GM23338 (cell line): ENCODE measurements at regions not wholly inside any gene's neighbourhood (a gene's known extent, or its start where the extent isn't known, plus 50 kb on each side); places are given as distances from the start of the nearest gene placed in this dataset.

Source experiments
- CTCF ChIP-seq, 2 experiments: fragments of 200-600 bp in 1 of 2; sonication (generic) in 1 of 2; conservative IDR thresholded peaks; 2 replicates each; pipeline versions ENCODE4 v1.5.1 to v1.6.1; 2016 to 2017; ENCODE audit warnings: antibody characterized with exemption in 2 of 2, low read depth in 2 of 2, mild to moderate bottlenecking in 2 of 2, moderate library complexity in 1 of 2
- EZH2 ChIP-seq: fragments of 200-600 bp; sonication (generic); IDR thresholded peaks from one replicate; pipeline ENCODE4 v1.8.0; 2017; ENCODE audit warnings: antibody characterized with exemption, mild to moderate bottlenecking, low read depth; ENCODE audit not compliant: unreplicated experiment
- EZH2phosphoT487 ChIP-seq: fragments of 200-600 bp; sonication (generic); IDR thresholded peaks from one replicate; pipeline ENCODE4 v1.8.1; 2018; ENCODE audit warnings: antibody characterized with exemption; ENCODE audit not compliant: unreplicated experiment
- JUNB ChIP-seq: IDR thresholded peaks from one replicate; pipeline ENCODE4 v1.6.1; 2016; ENCODE audit warnings: antibody characterized with exemption; ENCODE audit not compliant: unreplicated experiment
- POLR2AphosphoS5 ChIP-seq: IDR thresholded peaks from 2 replicates; pipeline ENCODE4 v1.6.1; 2016; ENCODE audit warnings: antibody characterized with exemption, low read depth
- REST ChIP-seq: IDR thresholded peaks from one replicate; pipeline ENCODE4 v1.6.1; 2018; ENCODE audit warnings: antibody characterized with exemption; ENCODE audit not compliant: unreplicated experiment
- STAT1 ChIP-seq: IDR thresholded peaks from one replicate; pipeline ENCODE4 v1.6.1; 2016; ENCODE audit warnings: antibody characterized with exemption; ENCODE audit not compliant: unreplicated experiment

- TF ChIP-seq EZH2 (no peak), CTCF (conservative IDR thresholded peaks at IDR 0.05; ENCODE audit: low read depth in 2 of 2) (no peak), POLR2AphosphoS5 (no peak), EZH2phosphoT487 (no peak), JUNB (no peak), STAT1 (no peak), REST (no peak)
Measured at GRCh38 chr15:69988541-69989225, 109.0 kb downstream of the TLE3 start.
